Mesothelial cell of epicardium (in vitro differentiated cells): ENCODE measurements at regions not wholly inside any gene's neighbourhood (a gene's known extent, or its start where the extent isn't known, plus 50 kb on each side); places are given as distances from the start of the nearest gene placed in this dataset.

Experiments
- DNase-seq, 2 experiments: peaks; one replicate each; pipeline ENCODE4 v3.0.0; 2021; ENCODE audit warnings: low spot score in 2 of 2; ENCODE audit not compliant: unreplicated experiment in 2 of 2
- H3K27ac Mint-ChIP-seq: 2 replicates; pipeline ENCODE4 v1.8.0; 2021; ENCODE audit warnings: mixed read lengths
- H3K27me3 Mint-ChIP-seq: 2 replicates; pipeline ENCODE4 v1.8.0; 2021; ENCODE audit warnings: low read depth, mixed read lengths
- H3K36me3 Mint-ChIP-seq: 2 replicates; pipeline ENCODE4 v1.8.0; 2021; ENCODE audit warnings: mixed read lengths
- H3K4me1 Mint-ChIP-seq: 2 replicates; pipeline ENCODE4 v1.8.0; 2021; ENCODE audit warnings: mixed read lengths
- H3K4me3 Mint-ChIP-seq: 2 replicates; pipeline ENCODE4 v1.8.0; 2021; ENCODE audit warnings: mild to moderate bottlenecking, moderate library complexity, mixed read lengths
- H3K9me3 Mint-ChIP-seq: 2 replicates; pipeline ENCODE4 v1.8.0; 2021; ENCODE audit warnings: mixed read lengths
- TF ChIP-seq, protein P1 (sequence below): fragments of 200-600 bp; sonication (generic); IDR thresholded peaks from one replicate; pipeline ENCODE4 v1.5.0; 2021; ENCODE audit warnings: antibody characterized with exemption; ENCODE audit not compliant: unreplicated experiment

DNA sequence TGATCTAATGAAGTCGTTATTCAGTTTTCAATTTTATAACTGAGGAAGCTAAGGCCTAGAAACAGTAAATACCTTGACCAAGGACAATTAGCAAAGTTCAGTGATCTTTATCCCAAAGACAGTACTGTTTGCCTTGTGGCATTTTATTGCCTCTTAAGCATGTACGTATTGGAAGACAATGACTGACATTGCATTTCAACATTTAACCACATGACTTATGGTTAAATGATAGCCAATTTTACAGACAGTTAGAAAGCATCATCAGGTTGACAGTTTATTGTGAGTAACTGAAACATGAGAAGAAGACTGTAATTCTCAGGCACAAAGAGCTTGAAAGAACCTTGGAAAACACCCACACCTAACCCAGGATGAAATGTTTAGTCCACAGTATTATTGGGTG lies 390.8 kb upstream of the ZNF385D start:
- H3K36me3 Mint-ChIP-seq = no peaks in the 10 kb centered on the region
- no peak for DNase-seq
- H3K27me3 Mint-ChIP-seq = peaks cover 3% of the 10 kb centered on the region
- no peak overlapping the region for H3K27ac Mint-ChIP-seq
- TF ChIP-seq, protein P1, sequence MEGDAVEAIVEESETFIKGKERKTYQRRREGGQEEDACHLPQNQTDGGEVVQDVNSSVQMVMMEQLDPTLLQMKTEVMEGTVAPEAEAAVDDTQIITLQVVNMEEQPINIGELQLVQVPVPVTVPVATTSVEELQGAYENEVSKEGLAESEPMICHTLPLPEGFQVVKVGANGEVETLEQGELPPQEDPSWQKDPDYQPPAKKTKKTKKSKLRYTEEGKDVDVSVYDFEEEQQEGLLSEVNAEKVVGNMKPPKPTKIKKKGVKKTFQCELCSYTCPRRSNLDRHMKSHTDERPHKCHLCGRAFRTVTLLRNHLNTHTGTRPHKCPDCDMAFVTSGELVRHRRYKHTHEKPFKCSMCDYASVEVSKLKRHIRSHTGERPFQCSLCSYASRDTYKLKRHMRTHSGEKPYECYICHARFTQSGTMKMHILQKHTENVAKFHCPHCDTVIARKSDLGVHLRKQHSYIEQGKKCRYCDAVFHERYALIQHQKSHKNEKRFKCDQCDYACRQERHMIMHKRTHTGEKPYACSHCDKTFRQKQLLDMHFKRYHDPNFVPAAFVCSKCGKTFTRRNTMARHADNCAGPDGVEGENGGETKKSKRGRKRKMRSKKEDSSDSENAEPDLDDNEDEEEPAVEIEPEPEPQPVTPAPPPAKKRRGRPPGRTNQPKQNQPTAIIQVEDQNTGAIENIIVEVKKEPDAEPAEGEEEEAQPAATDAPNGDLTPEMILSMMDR = no peak
- no peak overlapping the region for H3K4me3 Mint-ChIP-seq
- H3K4me1 Mint-ChIP-seq = no peaks in the 10 kb centered on the region
- H3K9me3 Mint-ChIP-seq = peaks cover 4% of the 10 kb centered on the region

DNA sequence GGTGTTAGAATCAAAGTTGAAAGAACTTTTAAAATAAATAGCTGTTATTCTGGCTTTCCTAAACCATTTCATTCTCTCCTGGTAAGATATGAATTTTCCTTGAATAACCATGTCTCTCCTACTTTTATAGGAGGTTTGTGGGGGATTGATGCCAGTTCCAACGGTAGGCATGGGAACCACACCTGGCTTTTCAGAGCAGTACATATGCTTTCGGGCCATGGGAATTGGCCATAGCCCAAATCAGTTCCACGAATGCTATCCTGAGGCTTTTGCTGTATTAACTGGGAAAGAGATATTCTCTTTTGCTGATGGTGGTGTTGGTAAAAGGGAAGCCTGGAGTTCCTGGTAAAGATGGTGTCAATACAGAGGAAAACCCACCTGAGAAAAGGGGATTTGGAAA lies 396.2 kb upstream of the ZNF385D start:
- Mint-ChIP-seq H3K36me3 (no peaks in the 10 kb centered on the region), H3K4me1 (no peaks in the 10 kb centered on the region), H3K4me3 (no peak overlapping the region)

DNA sequence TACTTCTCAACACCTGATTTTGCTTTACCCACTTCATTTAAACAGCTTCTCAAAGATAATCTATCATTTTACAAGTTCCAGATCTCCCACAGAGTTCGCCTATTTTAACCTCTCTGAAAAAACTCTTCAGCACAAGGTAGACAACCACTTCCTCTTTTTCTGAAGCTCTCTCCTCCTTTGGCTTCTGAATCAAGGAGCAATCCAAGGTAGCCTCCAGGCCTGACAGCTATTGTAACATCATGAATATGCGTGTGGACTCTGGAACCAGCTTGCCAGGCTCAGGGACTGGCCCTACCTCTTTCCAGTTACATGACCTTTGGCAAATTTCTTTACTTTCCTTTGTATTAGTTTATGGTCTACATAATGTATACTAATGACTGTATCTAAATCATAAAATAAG lies 405.9 kb upstream of the ZNF385D start:
- Mint-ChIP-seq H3K27me3 (peaks cover 14% of the 10 kb centered on the region), H3K27ac (no peak overlapping the region), H3K4me1 (peaks cover 25% of the 10 kb centered on the region), H3K4me3 (no peak overlapping the region), H3K9me3 (no peaks in the 10 kb centered on the region), H3K36me3 (no peaks in the 10 kb centered on the region)
- TF ChIP-seq, protein P1 = no peak
- no peak for DNase-seq

More for the DNA sequence above, 396.2 kb upstream of the ZNF385D start:
- Mint-ChIP-seq H3K9me3 (no peaks in the 10 kb centered on the region), H3K27me3 (peaks cover 17% of the 10 kb centered on the region), H3K27ac (no peak overlapping the region)
- TF ChIP-seq, protein P1 = no peak
- DNase-seq = no peak

DNA sequence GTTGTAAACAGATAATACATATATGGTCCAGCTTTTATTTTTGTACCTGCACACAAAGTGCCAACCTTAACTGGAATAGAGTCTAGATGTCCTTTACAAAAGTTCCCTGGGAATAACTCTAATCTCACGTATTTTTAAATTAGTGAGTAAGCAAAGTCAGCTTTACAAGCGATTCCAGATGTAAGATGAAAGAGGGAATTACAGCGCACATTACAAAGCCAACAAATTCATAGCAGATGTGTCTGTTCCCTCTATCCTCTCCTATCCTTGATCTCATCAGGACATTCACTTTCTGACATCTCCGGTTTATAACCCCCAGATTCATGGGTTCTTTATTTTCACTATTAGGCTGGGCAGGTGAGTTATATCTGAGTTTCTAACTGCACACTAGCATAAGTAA lies 406.8 kb upstream of the ZNF385D start:
- Mint-ChIP-seq H3K27ac (peak overlapping the region; percentile 62), H3K4me1 (peaks cover 25% of the 10 kb centered on the region)

DNA sequence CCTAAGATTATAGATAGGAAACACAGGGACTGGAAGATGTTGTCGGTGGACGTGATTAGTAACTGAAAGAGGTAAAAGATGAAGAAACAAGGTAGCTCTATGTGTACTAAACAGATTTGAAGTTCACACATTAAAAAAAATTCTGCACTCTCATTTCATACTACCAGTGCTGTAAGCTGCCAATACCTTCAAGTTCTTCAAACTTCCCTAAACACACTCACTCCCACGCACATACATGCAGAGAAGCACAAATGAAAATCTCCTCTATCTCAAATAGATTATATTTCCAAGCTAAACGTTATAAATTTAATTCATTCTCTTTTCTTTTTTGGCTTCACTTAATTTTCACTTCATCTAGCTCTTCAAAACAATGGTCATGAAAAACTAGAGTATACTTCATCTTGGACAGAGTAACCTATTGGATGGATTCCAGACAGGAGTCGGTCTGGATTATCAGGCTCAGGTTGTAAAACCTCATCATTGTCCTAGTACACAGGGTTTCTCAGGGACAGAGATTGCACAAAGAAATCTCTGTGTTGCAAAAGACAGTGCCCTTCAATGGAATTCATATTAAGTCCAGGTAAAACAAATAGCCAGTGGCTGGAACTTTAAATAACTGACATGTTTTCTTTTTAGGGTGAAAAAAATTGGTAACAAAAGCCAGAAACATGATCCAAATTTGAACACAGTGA lies 408.1 kb upstream of the ZNF385D start:
- H3K9me3 Mint-ChIP-seq = no peaks in the 10 kb centered on the region
- peak overlapping the region; percentile 62 for H3K27ac Mint-ChIP-seq
- no peak for DNase-seq
- TF ChIP-seq, protein P1 = no peak
- H3K4me1 Mint-ChIP-seq = peaks cover 25% of the 10 kb centered on the region
- no peaks in the 10 kb centered on the region for H3K36me3 Mint-ChIP-seq
- H3K4me3 Mint-ChIP-seq = no peak overlapping the region
- peaks cover 4% of the 10 kb centered on the region for H3K27me3 Mint-ChIP-seq

More for the DNA sequence above, 406.8 kb upstream of the ZNF385D start:
- DNase-seq = no peak
- TF ChIP-seq, protein P1 = no peak
- Mint-ChIP-seq H3K27me3 (peaks cover 10% of the 10 kb centered on the region), H3K36me3 (no peaks in the 10 kb centered on the region), H3K9me3 (no peaks in the 10 kb centered on the region), H3K4me3 (no peak overlapping the region)

DNA sequence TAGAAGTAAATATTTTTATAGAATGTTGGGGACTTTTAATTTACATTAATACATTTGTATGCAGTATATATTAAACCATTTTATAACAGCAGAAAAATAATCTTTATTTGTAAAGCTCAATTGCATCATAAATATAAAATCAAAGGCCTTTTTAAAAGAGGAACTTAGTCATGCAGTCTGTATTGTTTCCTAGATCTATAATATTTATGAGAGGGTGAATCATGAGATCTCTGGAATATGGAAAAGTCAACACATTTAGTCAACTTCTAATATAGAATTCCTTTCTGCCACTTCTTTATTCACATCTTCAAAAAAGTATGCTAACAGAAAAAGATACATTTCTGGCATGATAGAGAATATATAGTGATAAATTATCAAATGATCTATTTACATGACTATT lies 410.3 kb upstream of the ZNF385D start:
- no peak overlapping the region for H3K4me3 Mint-ChIP-seq

More for the DNA sequence above, 410.3 kb upstream of the ZNF385D start:
- Mint-ChIP-seq H3K9me3 (no peaks in the 10 kb centered on the region), H3K4me1 (peaks cover 30% of the 10 kb centered on the region), H3K27me3 (no peaks in the 10 kb centered on the region), H3K27ac (no peak overlapping the region), H3K36me3 (no peaks in the 10 kb centered on the region)
- no peak for DNase-seq
- TF ChIP-seq, protein P1 = no peak
